Suprapubic skin (tissue), 3 donors: ENCODE measurements at regions not wholly inside any gene's neighbourhood (a gene's known extent, or its start where the extent isn't known, plus 50 kb on each side); places are given as distances from the start of the nearest gene placed in this dataset.

Source experiments
- POLR2A ChIP-seq, 2 donors: fragments of 450-650 bp; IDR thresholded peaks; one replicate each; pipeline ENCODE4 v1.6.1; 2017; ENCODE audit warnings: antibody characterized with exemption in 2 of 2, mild to moderate bottlenecking in 2 of 2, moderate library complexity in 2 of 2
- TF ChIP-seq, protein P1 (sequence below), 2 donors: fragments of 200-600 bp in 1 of 2; fragments of 450-650 bp in 1 of 2; sonication (generic) in 1 of 2; IDR thresholded peaks; one replicate each; pipeline ENCODE4 v1.5.1; 2016 to 2019; ENCODE audit warnings: antibody characterized with exemption in 2 of 2, mild to moderate bottlenecking in 1 of 2, moderate library complexity in 1 of 2

DNA sequence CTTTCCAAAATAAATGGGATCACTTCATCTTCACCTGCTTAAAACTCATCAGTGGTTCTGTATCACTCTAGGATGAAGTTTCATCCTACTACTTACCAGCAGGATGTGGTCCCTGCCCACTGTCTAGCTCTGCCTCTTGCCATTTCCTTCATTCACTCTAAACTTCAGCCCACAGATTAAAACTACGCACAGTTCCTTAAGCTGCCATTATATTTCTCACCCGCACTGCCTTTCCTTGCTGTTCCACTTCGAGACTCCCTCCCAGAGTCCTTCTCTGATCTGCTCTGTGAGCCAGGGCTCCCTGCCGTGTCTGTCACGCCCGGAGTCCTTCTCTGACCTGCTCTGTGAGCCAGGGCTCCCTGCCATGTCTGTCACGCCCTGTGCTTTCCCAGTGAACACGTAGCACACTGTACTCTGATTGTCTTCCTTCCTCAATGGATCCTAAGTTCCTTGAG lies 52.0 kb upstream of the NPAS1 start:
- TF ChIP-seq POLR2A (IDR thresholded peaks at IDR 0.05): no peak
- TF ChIP-seq, protein P1, sequence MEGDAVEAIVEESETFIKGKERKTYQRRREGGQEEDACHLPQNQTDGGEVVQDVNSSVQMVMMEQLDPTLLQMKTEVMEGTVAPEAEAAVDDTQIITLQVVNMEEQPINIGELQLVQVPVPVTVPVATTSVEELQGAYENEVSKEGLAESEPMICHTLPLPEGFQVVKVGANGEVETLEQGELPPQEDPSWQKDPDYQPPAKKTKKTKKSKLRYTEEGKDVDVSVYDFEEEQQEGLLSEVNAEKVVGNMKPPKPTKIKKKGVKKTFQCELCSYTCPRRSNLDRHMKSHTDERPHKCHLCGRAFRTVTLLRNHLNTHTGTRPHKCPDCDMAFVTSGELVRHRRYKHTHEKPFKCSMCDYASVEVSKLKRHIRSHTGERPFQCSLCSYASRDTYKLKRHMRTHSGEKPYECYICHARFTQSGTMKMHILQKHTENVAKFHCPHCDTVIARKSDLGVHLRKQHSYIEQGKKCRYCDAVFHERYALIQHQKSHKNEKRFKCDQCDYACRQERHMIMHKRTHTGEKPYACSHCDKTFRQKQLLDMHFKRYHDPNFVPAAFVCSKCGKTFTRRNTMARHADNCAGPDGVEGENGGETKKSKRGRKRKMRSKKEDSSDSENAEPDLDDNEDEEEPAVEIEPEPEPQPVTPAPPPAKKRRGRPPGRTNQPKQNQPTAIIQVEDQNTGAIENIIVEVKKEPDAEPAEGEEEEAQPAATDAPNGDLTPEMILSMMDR (IDR thresholded peaks at IDR 0.05): no peak
